ENCODE measurements at regions not wholly inside any gene's neighbourhood (a gene's known extent, or its start where the extent isn't known, plus 50 kb on each side); places are given as distances from the start of the nearest gene placed in this dataset.

DNA sequence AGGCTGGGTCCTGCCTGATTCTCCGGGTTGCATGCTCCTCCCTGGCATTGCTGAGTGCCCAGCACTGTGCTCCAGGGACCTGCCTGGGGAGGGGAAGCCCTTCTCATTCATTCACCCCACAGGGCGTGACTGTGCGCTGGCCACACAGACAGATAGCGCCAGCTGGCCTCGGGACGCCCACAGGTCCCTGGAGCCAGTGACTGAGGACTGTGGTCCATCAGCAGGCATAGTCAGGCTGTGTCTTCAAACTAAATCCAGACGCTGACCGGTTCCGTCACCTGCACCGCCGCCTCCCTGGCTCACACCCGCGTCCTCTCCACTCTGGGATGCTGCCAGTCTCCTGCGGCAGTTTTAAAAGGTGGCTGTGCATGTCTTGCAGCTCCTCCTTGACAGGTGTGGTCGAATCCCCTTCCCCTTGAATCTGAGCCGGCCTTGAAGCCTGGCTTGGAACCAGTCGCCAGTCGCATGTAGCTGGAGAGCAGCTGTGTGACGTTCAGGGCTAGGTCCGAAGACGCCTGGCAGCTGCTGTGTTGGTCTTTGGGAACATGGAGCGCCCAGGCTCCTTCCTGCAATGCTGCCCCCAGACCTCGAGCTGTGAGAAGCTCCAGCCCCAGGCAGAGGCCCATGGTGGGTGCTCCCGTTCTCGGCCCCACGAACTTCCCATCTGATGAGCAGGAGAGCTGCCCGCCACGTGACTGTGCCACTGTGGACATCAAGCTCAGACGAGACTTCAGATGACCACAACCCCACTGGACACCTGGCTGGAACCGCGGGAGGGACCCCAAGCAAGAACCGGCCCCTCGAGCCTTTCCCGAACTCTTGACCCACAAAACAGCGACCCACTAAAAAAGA lies 94.1 kb downstream of the ADRA2C start:
- TF ChIP-seq, protein P1, sequence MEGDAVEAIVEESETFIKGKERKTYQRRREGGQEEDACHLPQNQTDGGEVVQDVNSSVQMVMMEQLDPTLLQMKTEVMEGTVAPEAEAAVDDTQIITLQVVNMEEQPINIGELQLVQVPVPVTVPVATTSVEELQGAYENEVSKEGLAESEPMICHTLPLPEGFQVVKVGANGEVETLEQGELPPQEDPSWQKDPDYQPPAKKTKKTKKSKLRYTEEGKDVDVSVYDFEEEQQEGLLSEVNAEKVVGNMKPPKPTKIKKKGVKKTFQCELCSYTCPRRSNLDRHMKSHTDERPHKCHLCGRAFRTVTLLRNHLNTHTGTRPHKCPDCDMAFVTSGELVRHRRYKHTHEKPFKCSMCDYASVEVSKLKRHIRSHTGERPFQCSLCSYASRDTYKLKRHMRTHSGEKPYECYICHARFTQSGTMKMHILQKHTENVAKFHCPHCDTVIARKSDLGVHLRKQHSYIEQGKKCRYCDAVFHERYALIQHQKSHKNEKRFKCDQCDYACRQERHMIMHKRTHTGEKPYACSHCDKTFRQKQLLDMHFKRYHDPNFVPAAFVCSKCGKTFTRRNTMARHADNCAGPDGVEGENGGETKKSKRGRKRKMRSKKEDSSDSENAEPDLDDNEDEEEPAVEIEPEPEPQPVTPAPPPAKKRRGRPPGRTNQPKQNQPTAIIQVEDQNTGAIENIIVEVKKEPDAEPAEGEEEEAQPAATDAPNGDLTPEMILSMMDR (IDR thresholded peaks at IDR 0.05; ENCODE audit: low read depth, low read length): no peak
- no peak for TF ChIP-seq EZH2phosphoT487 (IDR thresholded peaks at IDR 0.05; ENCODE audit: low read depth)

Measured in OCI-LY3 (cell line).